ENCODE measurements at regions not wholly inside any gene's neighbourhood (a gene's known extent, or its start where the extent isn't known, plus 50 kb on each side); places are given as distances from the start of the nearest gene placed in this dataset.
"Not testable (repeated sequence)": the region's sequence is repeated elsewhere in the genome, so short reads cannot be mapped to it uniquely, and the experiment has no call there.

GRCh38 chr5:105998991-105999390, 1671.7 kb downstream of the EFNA5 start:
- not testable (repeated sequence) for DNase-seq (ENCODE audit: low spot score)

- no peak for DNase-seq (ENCODE audit: low spot score)
Observed at GRCh38 chr5:105993027-105993426, 1677.7 kb downstream of the EFNA5 start.

GRCh38 chr5:105982526-105982925, 1688.2 kb downstream of the EFNA5 start:
- DNase-seq (ENCODE audit: low spot score), result no peak

- no peak for DNase-seq (ENCODE audit: low spot score)
Observed at GRCh38 chr5:105978011-105978410, 1692.7 kb downstream of the EFNA5 start.

DNA sequence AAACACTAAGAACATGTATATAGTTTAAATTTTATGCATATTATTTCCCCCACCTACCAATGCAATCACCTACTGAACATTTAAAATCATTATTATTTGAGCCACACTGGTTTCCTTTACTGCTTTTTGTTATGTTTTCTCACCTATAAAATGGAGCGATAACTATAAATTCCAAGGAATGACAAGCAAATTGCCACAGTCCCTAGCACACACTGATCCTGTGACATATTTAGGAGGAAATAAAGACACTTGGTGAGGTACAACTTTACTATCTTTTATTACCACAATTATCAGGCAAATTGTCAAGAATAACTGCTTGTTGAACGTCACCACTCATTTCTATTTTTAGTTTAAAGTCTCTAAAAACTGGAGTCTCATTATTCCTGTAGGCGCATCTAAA, 1693.6 kb downstream of the EFNA5 start:
- no peak for DNase-seq (ENCODE audit: low spot score)

- no peak for DNase-seq (ENCODE audit: low spot score)
Observed at GRCh38 chr5:105970919-105971318, 1699.8 kb downstream of the EFNA5 start.

GRCh38 chr5:105968981-105969380, 1701.8 kb downstream of the EFNA5 start:
- DNase-seq (ENCODE audit: low spot score), result no peak

- DNase-seq (ENCODE audit: low spot score), result no peak
Observed at GRCh38 chr5:105963696-105964255, 1707.0 kb downstream of the EFNA5 start.

- no peak for DNase-seq (ENCODE audit: low spot score)
Observed at GRCh38 chr5:105961572-105961971, 1709.2 kb downstream of the EFNA5 start.

- DNase-seq (ENCODE audit: low spot score), result no peak
Observed at GRCh38 chr5:105956456-105957196, 1714.1 kb downstream of the EFNA5 start.

DNA sequence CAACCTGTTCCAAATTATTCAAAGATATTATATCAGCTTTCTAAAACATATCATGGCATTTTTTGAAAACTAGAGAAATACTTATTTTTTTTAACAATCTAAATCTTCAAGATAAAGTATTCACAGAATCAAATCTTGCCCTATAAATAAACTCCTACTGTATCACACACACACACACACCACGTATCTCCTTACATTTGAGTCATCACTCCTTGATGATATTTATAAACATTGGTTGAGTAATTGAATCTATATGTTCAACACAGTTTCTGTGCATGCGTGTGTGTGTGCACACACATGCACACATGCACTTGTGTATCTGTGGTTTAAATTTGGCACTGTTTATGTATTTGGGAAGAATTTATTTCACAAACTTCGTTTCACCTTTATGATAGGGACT, 1716.4 kb downstream of the EFNA5 start:
- DNase-seq (ENCODE audit: low spot score), result no peak

- DNase-seq (ENCODE audit: low spot score), result no peak
Observed at GRCh38 chr5:105953616-105954015, 1717.1 kb downstream of the EFNA5 start.

DNA sequence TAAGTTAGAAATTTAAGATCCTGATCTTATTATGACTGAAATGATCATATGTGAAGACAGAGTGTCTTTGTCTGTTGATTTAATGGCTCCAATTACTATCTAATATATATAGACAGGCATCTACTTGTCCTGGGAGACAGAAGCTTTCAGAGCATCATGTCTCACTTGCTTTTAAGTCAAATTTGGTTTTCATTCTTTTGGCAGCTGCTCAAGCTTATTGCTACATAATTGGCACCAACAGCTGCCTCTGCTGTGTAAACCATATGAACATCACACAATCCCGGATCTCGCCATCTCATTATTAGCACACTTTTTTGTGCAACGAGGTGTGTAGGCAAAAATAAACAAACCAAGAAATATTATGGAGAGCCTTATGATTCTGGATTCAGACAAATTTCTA, 1717.9 kb downstream of the EFNA5 start:
- DNase-seq (ENCODE audit: low spot score), result no peak

DNA sequence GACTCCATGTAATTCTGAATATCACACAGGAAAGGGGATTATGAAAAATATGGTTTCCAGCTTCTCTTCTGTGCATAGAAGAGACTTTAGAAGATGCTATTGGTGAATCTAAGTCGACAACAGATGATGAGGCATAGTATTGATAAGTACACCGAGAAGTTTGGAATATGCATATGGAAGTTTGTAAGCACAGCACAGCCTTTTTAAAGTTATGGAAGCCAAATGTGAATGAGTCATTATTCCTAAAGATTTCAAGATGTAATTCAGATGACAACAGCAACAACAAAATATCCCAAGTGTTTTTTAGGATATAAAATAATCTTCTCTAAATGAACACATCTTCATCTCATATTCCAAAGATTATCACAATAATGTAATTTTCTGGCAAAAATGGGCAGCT, 1723.3 kb downstream of the EFNA5 start:
- no peak for DNase-seq (ENCODE audit: low spot score)

GRCh38 chr5:105945203-105945972, 1725.3 kb downstream of the EFNA5 start:
- DNase-seq (ENCODE audit: low spot score), result no peak

DNA sequence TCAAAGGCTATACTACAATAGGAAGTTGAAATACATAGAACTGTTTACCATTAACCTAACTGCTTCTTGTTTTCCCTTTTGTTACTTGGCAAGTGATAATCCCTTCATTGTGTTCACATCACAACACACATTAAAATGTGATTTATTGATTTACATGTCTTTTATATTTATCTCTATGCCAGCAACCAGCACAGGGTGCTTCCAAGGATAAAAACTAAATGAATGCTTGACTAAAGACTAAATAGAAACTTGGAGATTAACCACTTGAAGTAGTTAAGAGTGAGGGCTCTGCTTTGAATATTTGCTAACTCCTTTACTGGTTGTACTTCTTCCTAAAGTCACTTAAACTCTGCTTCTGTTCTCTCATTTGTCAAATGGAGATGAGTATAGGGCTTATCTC, 1730.6 kb downstream of the EFNA5 start:
- no peak for DNase-seq (ENCODE audit: low spot score)

- no peak for DNase-seq (ENCODE audit: low spot score)
Observed at GRCh38 chr5:105934171-105934570, 1736.6 kb downstream of the EFNA5 start.

DNA sequence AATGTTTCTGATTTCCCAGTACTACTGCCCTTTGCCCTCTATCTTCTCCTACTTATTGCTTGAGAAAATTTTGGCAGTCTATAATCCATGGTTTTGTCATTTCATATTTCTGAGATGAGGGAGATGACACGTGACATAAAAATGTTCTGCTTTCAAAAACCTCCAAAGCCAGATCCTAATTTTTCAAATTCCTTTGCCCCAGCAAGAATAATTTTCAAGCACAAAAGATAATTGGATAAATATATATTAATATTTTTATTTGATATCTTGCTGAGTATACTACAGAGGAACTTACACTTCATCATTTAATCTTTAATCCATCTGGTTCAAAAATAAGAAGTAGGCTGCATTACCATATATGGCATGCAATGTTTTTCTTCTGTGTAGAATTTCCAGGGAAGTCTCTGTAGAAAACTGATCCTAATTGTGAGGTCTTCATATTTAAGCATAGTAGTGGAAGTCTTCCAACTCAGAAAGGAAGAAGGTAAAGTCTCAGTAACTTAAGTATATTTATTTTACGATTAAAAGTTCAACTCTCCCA, 1738.8 kb downstream of the EFNA5 start:
- DNase-seq (ENCODE audit: low spot score), result no peak

DNA sequence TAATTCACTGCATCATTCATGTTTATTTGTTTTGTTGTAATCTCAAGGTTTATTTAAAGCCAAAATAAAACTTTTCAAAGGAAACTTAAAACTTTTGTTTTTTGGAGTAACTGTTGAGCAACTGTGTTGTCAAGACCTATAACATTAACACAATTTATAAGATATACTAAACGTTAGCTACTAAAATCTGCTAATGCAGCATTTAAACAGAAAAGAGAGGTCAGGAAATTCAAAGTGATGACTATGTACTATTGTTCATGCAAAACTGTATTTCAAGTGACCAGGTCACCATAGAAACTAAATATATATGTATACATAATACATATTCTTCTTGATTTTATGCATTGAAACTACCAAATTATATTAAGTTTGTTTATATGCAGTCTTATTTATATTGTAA, 1740.9 kb downstream of the EFNA5 start:
- no peak for DNase-seq (ENCODE audit: low spot score)

DNA sequence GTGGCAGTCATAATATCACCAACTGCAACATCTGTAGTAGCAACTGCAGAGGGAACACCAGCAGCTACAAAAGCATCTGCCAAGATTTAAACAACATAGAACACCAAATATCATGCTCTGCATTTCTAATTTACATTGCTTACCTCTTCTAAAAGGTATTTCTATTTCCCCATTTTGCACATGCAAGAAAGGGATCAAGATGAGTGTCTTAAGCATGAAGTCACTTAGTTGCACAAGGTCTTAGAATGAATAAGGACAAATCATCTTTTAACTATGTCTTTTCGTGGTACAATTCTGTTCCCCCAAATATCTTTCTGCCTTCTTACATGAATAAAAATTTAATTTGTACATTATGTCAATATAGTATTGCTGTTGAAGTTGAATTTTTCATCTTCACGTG, 1746.4 kb downstream of the EFNA5 start:
- DNase-seq (ENCODE audit: low spot score), result no peak

GRCh38 chr5:105922574-105922973, 1748.2 kb downstream of the EFNA5 start:
- DNase-seq (ENCODE audit: low spot score), result no peak

- no peak for DNase-seq (ENCODE audit: low spot score)
Observed at GRCh38 chr5:105922080-105922479, 1748.7 kb downstream of the EFNA5 start.

- DNase-seq (ENCODE audit: low spot score), result no peak
Observed at GRCh38 chr5:105917189-105917588, 1753.5 kb downstream of the EFNA5 start.
